Renal cortical epithelial cell (primary cell): ENCODE measurements at regions not wholly inside any gene's neighbourhood (a gene's known extent, or its start where the extent isn't known, plus 50 kb on each side); places are given as distances from the start of the nearest gene placed in this dataset.
"Not testable (repeated sequence)": the region's sequence is repeated elsewhere in the genome, so short reads cannot be mapped to it uniquely, and the experiment has no call there.

ENCODE experiments used
- DNase-seq: peaks from one replicate; pipeline ENCODE4 v3.0.0-alpha.2; 2011; ENCODE audit warnings: low read depth

DNA sequence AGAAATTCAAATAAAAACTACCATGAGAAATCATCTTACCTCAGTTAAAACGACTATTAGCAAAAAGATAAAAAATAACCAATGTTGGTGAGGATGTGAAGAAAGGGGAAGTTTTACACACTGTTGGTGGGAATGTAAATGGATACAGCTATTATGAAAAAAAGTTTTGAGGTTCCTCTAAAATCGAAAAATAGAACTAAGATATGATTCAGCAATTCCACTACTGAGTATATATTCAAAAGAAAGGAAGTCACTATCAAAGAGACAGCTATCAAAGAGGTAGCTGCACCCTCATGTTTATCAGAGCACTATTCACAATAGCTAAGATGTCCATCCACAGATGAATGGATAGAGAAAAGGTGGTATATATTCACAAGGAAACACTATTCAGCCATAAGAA lies 1888.4 kb downstream of the MAT2B start:
- no peak for DNase-seq

DNA sequence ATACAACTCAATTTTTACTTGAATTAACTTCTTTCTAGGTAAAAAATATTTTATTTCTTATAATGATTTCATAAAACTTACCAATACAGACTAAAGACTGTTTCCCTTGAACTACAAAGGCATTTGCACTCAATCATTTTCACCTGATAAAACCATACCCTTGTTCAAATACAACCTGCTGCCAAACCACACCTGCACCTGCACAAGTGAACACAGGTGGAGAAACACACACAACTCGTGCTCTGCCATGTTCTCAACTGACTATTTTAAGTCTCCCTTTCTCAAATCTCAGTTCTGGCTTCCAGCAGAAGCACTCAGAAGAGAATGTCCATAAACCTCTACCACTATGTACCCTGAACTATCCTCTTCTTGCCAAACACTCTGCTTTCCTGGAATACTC lies 1892.1 kb downstream of the MAT2B start:
- no peak for DNase-seq

DNA sequence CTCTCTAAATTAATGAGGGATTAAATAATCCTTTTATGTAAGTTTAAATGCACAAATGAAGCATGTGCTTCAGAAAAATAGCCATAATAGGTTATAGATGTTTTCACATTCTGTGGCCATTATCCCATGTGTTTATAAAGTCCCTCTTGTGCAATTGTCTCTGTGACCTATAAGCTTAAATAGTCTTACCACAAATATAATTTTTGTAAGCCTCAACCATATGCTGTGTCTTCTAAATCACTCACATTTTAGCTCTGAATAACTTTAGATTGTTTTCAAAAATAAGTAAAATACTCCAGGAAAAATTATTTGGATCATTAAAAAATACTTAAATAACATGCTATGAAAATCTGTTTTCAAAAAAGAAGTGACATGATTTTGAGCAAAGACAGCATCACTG lies 1894.7 kb downstream of the MAT2B start:
- DNase-seq: no peak

DNA sequence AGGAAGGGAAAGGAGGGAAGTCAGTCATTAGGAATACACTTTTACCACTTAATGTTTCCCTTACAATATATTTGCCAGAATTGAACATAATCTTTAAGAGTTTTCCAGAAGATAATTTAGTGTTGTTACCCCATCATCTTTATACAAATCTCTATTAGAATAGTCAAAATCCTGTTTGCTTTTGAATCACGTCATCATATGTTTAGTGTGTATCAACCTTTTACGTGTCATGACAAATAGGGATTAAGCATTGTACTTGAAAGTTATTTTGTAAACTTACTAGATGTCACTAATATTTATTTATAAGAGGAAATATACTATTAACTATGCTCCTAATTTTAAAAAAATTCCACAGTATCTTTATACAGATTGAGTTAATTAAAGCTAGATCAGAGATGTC lies 1899.5 kb downstream of the MAT2B start:
- DNase-seq: no peak

DNA sequence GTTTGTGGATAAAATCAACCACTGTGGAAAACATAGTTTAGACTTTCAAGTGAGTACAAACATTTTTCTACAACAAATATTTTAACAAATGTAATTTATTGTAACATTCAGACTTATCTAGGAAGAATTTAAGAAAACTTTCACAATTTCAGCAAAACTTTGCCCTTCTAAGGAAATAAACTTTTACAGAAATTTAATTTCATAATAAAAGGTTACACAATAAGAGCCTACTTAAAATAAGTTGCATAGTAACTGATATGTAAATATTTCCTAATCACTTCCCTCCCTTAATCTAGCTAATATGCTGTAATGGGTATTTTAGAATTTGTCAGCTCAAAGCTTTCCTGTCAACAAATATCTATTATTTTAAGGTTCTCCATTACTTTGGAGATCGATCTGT lies 1899.9 kb downstream of the MAT2B start:
- no peak for DNase-seq

DNA sequence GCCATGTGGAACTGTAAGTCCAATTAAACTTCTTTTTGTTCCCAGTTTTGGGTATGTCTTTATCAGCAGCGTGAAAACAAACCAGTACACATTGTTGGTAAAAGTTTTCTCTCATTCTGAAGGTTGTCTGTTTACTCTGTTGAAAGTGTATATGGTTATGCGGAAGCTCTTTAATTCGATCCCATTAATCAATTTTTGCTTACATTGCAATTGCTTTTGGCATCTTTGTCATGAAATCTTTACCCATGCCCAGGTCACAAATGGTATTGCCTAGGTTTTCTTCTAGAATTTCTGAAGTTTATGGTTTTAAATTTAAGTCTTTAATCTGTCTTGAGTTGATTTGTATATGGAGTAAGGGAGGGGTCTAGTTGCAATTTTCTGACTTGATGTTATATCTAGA lies 1901.9 kb downstream of the MAT2B start:
- DNase-seq: no peak

DNA sequence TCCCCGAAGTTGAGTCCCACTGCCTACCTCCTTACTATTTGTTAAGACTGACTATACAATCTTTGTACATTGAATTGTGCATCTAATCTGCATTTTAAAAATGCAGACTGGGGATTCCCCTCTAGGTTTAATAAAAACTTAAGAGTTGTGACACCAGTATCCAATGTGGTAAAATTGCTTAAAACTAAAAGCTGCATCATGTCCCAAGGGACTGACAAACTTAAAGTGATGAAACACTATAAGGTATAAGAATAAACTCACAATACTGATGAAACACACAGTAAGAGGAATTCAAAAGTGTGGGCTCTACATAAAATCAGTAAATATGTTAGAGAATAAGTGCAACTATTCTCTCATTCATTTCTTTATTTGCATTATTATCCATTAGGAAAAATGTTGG lies 1905.1 kb downstream of the MAT2B start:
- no peak for DNase-seq

DNA sequence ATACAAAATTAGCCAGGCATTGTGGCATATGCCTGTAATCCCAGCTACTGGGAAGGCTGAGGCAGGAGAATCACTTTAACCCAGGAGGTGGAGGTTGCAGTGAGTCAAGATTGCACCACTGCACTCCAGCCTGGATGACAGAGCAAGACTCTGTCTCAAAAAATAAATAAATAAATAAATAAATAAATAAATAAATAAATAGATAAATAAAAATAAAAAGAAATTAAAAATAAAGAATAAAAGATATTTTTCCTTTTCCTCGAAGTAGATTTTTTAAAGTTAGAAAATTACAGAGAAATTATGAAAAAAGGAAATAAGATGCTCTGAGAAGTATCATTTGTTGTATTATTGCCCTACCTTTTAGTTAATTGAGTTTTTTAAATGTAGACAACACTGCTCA lies 1906.1 kb downstream of the MAT2B start:
- not testable (repeated sequence) for DNase-seq

DNA sequence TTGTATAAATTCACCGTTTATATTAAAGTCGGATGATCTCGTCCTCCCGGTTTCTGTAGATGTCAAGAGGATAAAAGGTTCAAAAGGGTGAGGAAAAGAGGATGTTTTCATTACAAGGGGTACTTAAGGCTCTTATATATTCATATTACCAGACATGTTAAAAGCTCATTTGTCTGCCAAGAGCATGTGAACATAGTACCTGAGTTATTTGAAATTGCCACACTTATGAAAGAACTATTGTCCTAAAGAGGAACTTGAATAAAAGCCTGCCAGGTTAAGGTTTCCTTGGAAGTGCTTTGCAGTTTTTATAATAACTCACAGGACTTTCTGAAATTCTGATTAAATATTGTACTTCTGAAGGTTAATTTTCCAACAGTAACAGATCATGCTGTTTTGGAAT lies 1915.1 kb downstream of the MAT2B start:
- no peak for DNase-seq

DNA sequence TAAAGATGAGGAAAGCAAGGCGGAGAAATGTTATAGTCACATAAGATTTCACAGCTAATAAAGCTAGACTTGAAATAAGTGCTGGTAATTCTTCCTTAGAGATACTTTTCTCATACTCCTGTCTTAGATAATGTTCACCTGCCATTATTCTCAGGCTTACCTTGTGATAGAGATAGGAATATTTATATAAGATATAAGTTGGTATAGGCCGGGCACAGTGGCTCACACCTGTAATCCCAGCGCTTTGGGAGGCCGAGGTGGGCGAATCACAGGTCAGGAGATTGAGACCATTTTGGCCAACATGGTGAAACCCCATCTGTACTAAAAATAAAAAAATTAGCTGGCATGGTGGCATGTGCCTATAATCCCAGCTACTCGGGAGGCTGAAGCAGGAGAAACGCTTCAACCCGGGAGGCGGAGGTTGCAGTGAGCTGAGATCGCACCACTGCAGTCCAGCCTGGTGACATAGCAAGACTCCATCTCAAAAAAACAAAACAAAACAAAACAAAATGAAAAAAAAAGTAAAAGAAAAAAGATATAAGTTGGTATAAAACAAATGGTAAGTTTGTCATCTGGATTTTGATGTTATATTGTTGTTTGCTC lies 1918.4 kb downstream of the MAT2B start:
- no peak for DNase-seq

DNA sequence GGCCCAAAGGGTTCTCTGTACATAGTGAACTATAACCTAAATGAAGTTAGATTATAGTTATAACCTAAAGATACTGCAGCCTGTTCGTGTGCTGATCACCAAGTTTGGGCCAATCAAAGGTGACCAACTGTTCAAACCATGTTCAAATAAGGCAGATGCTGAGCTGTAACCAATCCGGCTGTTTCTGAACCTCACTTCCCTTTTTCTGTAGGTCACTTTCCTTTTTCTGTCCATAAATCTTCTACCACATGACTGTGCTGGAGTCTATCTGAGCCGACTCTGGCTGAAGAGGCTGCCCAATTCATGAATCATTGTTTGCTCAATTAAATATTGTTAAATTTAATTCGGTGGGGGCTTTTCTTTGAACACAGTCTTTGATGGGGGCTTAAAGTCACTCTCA lies 1920.2 kb downstream of the MAT2B start:
- no peak for DNase-seq

DNA sequence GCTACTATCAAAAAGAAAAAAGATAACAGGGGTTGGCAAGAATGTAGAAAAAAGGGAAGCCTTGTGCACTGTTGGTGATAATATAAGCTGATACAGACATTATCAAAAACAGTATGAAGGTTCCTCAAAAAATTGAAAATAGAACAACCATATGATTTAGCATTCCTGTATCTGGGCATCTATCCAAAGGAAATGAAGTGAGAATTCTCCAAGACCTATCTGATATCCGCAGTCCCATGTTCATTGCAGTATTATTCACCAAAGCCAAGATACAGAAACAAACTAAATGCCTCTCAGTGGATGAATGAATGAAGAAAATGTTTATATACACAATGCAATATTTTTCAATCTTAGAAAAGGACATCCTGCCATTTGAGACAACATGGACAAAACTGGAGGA lies 1943.3 kb downstream of the MAT2B start:
- DNase-seq: no peak

DNA sequence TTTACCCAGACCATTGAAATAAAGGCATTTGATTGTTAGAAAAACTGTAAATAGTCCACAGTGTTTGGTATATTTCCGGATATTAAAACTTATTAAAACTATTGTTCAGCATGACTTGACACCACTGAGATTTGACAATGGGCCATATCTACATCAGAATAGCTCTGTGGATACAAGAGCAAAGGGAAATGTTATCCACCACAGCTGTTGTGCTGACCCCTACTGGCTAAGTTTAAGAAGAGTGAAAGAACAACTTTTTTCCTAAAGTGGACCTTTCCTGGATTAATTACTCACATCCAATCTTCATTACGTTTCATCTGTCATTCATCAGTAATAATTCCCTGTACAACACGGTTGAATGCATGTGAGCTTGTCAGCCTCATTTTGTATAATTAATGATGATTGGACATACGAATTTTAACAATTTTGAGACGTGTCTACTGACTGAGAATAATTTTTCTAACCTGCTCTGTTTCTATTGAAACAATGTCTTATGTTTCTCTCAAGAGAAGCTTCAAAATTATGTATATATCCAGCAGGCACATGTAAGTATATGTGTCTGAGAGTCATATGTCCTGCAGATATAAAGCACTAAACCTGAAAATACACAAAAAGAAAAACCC lies 1952.6 kb downstream of the MAT2B start:
- peak; percentile 23 for DNase-seq

DNA sequence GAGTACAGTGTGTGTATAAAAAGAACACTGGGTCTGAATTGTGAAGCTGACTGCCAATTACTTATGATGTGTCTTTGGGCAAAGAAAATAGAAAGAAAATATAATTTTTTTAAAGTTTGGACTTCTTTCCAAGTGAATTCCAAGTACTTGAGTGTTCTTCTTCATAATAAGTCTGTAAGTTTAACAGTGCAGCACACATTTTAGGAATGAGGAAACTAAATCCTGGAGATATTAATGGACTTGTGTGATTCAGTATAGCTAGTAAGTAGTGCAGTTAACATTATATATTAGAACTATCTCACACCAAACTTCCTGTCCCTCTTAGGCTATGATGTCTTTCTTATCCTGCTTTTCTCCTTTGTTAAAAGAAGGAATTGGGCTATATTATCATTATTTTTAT lies 1953.8 kb downstream of the MAT2B start:
- DNase-seq: no peak

DNA sequence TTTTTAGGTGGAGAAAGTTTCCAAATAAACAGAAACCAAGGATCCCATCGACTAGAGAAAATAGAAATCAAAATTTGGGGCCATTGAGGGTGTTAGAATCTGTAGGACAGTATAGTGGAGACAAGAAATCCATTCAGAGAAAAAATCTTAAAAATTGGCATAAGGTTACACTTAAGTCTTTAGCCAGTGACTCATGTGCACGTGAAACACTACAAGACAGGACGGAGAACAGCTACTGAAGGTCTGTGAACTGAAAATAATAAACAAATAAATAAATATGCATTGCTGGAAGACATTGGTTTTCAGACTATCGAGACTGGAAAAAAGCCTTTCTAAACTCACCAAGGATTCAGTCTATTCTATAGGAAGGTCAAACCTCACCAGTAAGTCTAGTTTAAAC lies 1955.5 kb downstream of the MAT2B start:
- no peak for DNase-seq

DNA sequence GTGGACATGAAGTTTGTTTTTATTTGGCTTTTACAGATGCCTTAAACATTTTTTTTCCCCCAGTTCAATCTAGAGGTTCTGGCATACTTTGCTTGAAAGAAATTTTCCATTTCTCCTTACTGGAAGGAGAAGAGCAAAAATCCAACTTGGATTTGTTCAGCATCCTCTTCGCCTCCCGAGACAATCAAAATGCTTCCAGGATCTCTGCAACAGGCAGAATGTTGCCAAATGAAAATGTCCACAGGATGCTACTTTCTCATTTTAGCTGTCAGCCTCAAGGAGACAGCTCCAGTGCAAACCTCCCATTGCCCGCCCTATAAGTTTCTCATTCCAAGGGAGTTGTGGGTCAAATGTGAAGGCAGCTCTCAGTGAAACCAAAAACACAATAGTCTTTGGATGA lies 1972.1 kb downstream of the MAT2B start:
- DNase-seq: no peak

DNA sequence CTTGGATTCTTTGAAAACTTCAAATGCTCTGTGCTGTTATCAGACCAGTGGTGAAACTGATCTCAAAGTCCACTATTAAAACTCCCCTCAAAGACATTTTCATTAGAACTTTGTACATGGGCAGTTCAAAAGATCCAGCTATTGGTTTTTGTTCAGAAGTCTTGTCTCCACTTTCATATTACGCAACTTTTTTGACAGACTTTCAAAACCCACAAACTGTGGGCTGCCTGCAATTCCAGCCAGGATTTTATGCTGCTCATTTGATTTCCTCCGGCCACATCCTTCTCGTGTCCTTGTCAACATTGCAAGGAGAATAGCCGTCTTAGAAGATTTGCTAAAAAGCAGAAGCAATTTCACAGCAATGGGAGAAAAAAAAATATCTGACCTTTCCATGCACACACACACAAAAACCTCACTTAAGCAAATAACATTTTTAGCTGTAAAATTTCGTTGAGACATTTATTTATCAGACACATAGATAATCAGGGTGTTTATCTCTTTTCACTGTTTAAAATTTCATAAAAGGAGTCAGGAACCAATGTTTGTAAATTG lies 1990.5 kb downstream of the MAT2B start:
- DNase-seq: no peak

DNA sequence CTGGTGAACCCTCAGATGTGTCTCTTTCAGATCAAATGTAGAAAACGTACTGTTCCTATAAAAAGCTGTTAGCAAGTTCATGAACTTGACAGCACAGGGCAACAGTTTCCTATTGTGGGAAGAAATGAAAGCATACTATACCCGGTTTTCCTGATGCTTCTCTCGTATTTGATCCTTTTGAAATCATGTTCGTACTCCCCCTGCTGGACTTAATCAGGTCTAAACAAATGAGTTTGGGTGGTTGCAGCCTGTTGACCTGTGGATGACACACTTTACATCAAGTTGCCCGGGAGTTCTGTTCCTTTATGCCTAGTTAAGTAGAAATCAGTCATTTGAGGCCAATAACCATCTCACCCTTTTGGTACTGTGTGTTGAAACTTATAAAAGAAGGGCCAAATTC lies 1992.3 kb downstream of the MAT2B start:
- DNase-seq: no peak

DNA sequence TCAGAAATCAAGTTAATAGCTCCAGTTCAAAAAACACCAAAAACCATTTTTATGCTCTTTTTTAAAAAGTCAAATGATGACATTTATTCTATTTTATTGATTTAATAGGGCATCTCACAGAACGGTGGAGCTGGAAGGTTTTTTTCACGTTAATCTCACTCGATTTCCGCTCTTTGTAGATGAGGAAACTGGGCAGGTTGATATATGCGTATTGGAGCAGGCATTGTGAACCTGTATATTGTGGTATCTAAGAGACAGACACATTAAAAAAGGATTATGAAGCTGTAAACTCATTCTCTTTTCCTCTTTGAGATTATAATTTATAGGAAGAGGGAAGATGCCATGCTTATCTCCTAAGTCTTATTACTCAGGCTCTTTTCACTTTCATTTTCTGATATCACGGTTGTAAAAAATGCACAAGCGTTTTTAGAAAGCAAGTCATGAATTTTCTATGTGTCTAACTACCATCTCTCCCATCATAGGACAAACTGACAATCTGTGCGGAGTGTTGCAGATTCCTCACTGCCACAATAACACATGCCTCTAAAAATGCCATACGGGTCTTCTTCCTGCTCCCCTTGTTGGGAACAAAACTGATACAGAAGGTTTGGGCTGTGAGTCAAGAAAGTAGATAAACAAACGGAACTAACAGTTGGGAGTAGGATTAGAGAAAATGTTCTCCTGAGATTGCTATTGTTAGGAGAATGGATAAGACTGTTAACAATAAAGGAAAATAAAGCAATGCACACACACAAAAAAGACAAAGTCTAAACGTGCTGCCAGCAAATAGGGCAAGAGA lies 1997.7 kb downstream of the MAT2B start:
- DNase-seq: no peak

DNA sequence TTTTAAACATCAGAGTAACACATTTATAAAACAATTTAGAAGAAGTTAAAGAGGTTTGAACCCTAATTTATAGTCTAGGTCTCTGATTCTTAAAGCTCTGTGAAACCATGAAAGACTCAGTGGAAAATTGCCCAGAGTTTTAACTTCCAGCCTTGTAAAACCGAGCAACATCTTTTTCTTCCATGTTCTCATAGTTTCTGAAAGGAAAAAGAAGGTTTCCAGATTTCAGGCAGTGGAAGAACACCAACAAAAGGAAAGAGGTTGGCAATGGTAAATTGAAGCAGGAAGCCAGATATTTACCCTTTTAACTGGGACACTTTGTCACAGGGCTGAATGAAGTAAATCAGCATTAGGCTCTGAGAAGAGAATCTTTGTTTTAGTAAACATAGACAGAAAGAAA lies 1999.3 kb downstream of the MAT2B start:
- no peak for DNase-seq

DNA sequence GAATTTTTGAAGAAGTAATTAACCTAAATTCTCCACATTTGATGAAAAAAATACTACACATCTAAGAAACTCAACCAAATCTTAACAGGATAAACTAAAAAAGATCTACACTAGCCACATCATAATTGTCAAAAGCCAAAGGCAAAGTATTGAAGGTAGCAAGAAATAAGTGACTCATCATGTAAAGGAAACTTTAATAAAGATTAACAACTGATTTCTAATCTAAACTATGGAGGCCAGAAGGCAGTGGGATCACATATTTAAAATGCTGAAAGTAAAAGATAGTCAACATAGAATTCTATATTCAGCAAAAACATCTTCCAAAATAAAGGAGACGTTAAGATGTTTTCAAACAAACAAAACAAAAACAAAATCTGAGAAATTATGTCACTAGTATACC lies 2002.9 kb downstream of the MAT2B start:
- peak; percentile 1 for DNase-seq

DNA sequence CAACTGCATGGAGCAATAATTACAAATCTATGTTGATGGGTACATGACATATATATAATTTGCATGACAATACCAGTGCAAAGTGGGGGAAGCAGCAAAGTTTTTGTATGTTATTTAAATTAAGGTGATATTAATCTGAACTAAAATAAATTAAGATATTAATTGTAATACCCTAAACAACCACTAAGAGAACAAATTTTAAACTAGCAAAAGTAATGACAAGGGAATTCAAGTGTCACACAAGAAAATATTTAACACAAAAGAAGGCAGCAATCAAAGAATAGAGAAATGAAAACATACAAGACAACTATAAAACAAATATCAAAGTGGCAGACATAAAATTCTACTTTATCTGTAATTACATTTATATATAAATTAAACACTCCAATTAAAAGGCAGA lies 2003.4 kb downstream of the MAT2B start:
- DNase-seq: no peak
